HG03558 (cell line): ENCODE measurements at regions not wholly inside any gene's neighbourhood (a gene's known extent, or its start where the extent isn't known, plus 50 kb on each side); places are given as distances from the start of the nearest gene placed in this dataset.

Experiments used
- ATAC-seq: cut with Tn5 transposase; IDR thresholded peaks from one replicate; pipeline ENCODE4 v1.9.1; 2021; ENCODE audit warnings: moderate number of reproducible peaks; ENCODE audit not compliant: unreplicated experiment; ENCODE audit errors: extremely low read depth

DNA sequence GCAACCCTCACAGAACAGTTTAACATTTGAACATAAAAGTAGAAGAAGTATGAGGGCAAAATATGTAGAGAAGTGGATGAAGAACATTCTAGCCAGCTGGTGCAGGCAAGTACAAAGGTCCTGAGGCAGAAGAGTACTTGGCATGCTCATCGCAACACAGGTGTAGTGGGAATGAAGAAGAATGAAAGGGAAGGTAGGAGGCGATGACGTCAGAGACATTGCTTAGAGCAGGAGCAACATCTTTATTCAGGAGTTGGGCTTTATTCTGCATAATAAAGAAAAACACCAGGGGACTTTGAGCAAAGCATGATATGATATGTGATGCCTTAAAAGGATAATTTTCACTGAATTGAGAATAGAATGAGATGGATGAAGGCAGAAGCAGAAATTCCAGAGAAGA lies 570.6 kb upstream of the CDH9 start:
- ATAC-seq, result no peak

GRCh38 chr5:27598576-27598975 lies 560.2 kb upstream of the CDH9 start:
- ATAC-seq, result no peak

DNA sequence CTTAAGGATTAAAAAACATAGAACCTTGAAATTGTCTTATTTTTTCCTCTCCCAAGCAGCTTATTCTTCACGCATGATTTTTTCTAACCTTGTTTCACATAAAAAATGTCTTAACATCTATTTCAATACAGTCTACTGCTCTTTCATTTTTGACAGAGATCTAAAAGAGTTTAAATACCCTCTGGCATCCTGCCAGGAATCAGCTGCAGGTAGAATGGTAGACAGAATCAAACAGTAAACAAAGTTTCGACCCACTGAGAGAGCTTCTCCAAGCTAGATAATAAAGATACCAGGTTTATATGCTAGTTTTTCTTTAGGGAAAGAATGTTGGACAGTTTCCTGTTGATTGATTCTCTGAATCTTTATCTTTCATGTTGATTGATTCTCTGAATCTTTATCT lies 555.8 kb upstream of the CDH9 start:
- no peak for ATAC-seq

GRCh38 chr5:27592231-27592630 lies 553.8 kb upstream of the CDH9 start:
- no peak for ATAC-seq

DNA sequence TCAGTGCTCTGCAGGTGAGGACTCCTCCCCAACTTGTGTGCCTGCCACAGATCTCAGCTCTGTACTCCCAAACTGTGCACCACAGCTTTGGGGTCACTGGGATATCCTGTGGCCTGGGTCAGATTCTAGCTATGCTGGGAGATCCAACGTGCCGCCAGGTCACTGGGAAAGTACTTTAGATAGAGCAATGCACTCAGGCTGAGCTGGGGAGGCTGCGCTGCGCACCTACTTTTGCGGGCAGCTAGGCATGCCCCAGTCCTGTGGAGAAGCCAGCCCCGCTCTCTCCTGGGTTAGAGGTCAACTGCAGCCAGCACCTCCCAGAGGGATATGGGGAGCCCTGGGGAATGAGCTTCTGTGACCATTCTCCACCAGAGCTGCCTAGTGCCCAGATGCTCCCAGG lies 552.1 kb upstream of the CDH9 start:
- ATAC-seq, result no peak

- no peak for ATAC-seq
Observed at GRCh38 chr5:27578279-27578678, 539.9 kb upstream of the CDH9 start.

DNA sequence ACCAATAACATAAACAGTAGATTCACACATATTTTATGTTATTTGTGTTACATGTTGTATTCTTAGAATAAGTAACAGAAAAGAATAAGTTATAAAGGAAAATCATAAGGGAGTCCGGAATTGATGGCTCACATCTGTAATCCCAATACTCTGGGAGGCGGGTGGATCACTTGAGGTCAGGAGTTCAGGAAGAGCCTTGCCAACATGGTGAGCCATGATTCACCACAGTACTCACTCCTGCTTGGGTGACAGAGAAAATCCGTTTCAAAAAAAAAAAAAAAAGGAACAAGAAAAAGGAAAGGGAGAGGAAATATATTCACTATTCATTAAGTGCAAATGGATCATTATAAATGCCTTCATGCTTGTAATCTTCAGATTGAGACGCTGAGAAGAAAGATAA lies 533.3 kb upstream of the CDH9 start:
- ATAC-seq, result no peak

- ATAC-seq, result no peak
Observed at GRCh38 chr5:27568811-27569210, 530.4 kb upstream of the CDH9 start.

- no peak for ATAC-seq
Observed at GRCh38 chr5:27561408-27561807, 523.0 kb upstream of the CDH9 start.

- ATAC-seq, result no peak
Observed at GRCh38 chr5:27548484-27548883, 510.1 kb upstream of the CDH9 start.

GRCh38 chr5:27535031-27535557 lies 496.7 kb upstream of the CDH9 start:
- no peak for ATAC-seq

- ATAC-seq, result no peak
Observed at GRCh38 chr5:27532305-27532704, 493.9 kb upstream of the CDH9 start.

DNA sequence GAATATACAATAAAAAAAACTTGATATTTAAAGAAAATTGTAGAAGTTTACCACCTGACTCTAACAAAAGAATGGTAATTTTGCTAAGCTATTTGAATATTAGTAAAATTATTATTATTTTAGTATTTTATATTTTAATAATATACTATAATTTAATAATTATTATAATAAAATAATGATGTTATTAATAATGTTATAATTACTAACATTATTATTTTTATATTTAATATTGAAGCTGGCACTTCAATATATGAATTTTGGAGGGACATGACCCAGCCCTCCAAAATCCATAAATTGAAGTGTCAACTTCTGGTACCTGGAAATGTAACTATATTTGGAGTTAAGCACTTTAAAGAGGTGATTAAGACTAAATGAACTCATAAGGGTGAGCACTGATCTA lies 486.1 kb upstream of the CDH9 start:
- ATAC-seq, result no peak

GRCh38 chr5:27523629-27524028 lies 485.2 kb upstream of the CDH9 start:
- ATAC-seq, result no peak

GRCh38 chr5:27516437-27516836 lies 478.1 kb upstream of the CDH9 start:
- ATAC-seq, result no peak

DNA sequence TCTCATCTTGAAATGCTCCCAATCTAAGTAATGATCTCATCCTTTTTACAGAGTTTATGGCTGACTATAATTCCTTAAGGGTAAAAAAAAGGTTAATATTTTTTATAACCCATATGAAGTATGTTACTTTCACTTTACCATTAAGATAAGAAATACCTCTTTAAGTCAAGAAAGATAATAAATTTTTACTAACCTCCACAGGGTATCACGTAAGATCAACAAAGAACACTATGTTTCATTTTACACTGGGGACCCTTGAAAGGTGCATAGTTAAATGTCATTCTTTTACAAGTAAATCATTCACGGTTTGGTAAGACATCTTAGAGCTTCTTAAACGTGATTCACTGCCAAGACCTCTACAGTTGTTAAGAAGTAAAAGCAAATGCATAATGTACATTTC lies 472.7 kb upstream of the CDH9 start:
- ATAC-seq, result no peak

DNA sequence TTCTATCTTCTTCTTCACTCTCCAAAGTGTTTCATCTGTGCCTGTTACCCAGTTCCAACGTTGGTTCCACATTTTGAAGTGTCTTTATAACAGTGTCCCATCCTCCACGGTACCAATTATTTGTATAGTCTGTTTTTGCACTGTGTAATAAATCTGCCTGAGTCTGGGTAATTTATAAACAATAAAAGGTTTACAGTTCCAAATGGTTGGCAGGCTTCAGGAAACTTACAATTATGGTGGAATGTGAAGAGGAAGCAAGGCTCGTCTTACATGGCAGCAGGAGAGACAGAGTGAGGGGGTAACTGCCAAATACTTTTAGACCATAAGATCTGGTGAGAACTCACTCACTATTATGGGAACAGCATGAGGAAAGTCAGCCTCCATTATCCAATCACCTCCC lies 465.4 kb upstream of the CDH9 start:
- no peak for ATAC-seq

DNA sequence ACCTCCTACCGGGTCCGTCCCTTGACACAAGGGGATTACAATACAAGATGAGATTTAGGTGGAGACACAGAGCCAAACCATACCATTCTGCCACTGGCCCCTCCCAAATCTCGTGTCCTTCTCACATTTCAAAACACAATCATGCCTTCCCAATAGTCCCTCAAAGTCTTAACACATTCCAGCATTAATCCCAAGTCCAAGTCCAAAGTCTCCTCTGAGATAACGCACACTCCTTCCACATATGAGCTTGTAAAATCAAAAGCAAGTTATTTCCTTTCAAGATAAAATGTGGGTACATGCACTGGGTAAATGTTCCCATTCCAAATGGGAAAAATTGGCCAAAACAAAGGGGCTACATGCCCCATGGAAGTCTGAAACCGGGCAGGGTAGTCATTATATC lies 463.9 kb upstream of the CDH9 start:
- no peak for ATAC-seq

DNA sequence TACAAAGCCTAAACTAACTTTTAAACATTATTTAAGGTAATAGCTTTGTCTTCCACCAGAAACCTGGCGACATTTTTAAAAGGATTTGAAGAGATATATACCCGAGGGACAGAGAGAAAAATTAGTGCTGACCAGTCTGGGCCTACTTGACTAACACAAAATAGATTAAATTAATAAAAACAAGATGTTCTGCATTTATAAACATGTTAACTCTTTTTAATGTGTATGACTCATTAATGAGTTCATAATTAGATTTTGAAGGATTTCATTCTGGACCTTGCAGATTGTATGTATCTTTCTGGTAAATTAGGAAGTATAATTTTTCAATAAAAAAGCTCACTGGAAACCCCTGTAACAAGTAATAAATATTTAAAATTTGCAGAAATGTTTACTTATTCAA lies 459.1 kb upstream of the CDH9 start:
- ATAC-seq, result no peak

GRCh38 chr5:27494887-27495286 lies 456.5 kb upstream of the CDH9 start:
- ATAC-seq, result no peak

GRCh38 chr5:27491746-27492439 lies 453.5 kb upstream of the CDH9 start:
- no peak for ATAC-seq

DNA sequence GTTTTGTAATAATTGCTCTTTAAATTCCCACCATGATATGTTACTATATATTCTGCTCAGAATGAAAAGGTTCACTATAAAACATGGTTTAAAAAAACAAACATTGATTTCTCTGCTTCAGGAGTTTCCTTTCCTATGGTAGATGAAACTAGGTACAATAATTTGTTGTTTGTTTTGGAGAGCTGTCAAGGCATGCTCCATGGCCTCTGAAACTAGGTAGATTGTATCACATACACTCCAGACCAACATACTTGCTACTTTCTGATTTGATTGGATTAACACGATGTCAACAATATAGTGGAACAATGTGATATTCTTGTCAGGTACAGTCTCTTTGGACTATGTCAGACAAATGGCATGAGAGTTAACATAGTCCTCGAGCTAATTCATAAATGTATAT lies 452.7 kb upstream of the CDH9 start:
- ATAC-seq, result no peak

GRCh38 chr5:27489701-27490100 lies 451.3 kb upstream of the CDH9 start:
- ATAC-seq, result no peak
